NCI-H526 treated with DMSO at 0.1 percent for 48 hours (cell line): ENCODE measurements at regions not wholly inside any gene's neighbourhood (a gene's known extent, or its start where the extent isn't known, plus 50 kb on each side); places are given as distances from the start of the nearest gene placed in this dataset.

Experiments used
- DNase-seq: peaks from one replicate; lab custom pipeline; 2025; lab: John Stamatoyannopoulos, UW

DNA sequence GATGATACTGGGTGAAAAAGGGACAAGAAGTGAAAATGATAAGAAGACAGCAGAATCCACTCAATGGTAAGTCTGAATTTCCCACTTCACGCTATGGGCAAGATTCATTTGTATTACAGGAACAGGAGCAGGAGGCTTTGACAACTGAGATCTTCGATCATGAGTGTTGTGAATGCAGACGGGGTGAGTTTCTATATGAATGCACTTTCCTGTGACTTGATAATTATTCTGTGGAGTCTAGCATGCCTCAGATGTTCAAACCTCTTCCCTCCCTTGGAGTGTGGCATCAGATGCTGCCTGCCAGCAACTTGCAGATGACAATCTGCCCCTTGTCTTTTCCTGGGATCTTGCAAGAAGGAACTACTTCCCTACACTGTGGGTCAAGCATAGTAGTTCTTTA, 225.4 kb downstream of the HLX start:
- no peak for DNase-seq

GRCh38 chr1:221105578-221105977, 226.3 kb downstream of the HLX start:
- DNase-seq, result no peak

GRCh38 chr1:221106616-221107015, 227.4 kb downstream of the HLX start:
- no peak for DNase-seq

DNA sequence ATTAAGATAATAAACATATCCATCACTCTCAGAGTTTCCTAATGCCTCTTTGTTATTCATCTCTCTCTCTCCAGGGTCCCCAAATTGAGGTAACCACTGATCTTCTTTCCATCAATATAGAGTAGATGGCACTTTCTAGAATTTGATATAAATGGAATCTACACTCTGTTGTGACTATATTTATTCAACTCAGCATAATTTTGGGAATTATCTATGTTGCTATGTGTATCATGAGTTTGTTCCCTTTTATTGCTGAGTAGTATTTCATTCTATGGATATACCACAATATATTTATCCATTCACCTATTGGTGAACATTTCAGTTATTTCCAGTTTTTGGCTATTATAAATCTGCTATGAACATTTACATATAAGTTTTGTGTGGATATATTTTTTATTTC, 230.7 kb downstream of the HLX start:
- DNase-seq, result no peak

DNA sequence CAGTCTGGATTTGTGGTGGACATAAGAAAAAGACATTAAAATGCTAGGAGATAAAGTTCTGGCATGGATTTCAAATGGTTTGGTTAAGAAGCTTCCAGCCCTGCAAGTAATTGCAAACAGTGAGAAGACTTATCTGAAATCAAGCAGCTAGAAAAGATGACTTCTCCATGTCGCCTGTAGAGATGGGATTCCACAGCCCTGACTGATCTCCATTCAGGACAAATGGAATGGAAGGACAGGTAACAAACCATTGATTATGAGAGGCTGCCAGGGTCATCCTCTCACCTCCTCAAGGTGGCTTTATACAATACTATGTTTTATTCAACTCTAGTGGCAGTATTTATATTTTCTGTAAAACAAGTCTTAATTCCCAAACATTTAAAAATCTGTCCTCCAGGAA, 237.9 kb downstream of the HLX start:
- DNase-seq, result no peak

- DNase-seq, result no peak
These were observed 238.3 kb downstream of the HLX start for GRCh38 chr1:221117548-221117951.

DNA sequence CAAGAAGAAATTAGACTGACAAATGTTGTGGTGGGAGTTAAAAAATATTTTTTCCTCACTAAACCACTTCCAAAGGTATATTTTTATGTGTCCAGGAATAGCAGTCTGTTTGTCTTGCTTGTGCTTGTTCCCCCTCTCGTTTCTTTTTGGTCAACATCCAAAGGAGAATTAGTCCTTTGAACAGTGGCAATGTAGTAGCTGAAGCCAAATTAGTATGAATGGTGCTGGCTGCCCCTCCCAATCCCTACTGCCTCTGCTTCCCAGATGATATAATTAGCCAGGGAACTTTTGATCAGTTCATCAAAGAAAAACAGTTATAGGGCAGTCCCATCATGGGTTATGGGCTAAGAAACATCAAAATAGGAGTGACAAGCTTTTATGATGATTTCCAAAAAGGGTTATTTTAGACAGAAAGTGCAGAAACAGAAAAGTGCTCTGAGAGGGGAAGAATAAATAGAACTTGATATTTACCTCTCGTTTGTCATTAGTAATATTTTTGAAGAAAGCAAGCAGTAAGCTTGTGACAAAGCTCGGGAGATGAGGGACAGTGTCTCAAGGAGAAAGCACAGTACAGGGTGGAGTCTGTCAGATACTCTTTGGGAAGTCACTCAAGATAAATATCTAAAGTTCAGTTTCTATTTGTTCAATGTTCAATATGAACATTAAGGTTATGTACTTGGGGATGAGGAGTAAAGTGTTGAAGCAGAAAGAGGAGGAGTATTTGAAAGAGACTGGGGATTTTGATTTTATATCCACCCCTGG, 239.1 kb downstream of the HLX start:
- no peak for DNase-seq

DNA sequence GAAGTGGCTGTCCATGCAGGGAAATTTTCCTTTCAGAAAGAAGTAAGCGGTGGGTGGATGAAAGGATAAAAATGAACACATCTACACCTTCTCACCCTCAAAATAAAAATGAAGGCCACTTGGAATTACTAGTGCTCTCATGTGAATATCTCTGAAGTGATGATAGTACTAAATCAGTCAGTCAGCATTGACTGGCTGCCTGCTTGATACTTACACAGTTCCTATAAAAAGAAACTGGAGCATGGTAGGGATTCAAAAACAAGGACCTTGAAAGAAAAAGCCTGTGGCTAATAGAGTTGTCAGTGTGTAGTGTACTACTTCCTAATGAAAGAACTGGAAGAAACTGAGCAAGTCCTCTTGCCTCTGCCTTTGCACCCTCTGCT, 239.7 kb downstream of the HLX start:
- no peak for DNase-seq

DNA sequence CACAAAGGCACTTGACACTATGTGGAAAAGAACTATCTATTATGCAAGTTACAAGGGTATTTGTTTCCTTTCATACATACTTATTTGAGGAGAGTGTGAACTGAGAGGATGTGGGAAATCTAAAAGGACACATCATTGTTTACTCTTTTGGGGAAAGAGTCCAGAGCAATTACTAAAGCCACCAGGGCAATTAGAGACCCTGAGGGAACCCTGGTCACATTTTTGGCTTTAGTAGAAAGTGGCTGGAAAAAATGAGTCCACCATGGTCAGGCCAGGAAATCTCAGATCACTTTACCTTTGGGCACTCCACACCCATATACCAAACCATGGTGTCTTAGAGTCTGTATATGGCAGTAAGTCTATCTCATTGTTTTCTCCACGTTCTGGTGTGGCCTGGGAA, 243.3 kb downstream of the HLX start:
- DNase-seq, result no peak

DNA sequence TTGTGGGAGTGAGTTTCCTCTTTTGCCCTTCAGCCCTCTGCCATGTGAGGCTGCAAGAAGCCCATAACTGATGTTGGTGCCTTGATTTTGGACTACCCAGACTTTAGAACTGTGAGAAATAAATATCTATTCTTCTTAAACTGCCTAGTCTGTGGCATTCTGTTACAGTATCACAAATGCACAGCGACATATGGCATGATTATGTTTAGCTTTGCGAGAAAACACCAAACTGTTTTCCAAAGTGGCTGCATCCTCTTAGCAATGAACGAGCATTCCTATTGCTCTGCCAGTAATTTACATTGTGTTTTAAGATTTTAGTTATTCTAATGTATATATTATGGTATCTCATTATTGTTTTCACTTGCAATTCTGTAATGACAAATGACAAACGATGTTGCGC, 246.7 kb downstream of the HLX start:
- no peak for DNase-seq

GRCh38 chr1:221137666-221138065, 258.4 kb downstream of the HLX start:
- DNase-seq, result no peak

DNA sequence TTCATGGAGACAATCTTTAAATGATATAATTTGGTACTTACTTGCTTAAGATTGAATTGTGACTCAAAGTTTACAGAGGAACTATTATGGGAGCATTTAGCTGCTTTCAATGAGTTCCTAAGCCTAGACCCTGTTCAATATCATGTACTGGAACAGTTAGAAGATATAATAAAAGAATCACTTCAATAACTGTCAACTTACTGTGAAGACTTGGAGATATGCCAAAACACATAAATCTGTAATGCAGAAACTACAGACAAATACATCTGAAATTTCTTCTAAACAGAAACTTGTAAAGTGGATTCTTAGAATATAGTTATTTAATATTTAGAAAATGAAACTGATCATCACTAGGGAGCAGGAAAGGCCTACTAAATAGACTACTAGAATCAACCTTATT, 259.3 kb downstream of the HLX start:
- no peak for DNase-seq

DNA sequence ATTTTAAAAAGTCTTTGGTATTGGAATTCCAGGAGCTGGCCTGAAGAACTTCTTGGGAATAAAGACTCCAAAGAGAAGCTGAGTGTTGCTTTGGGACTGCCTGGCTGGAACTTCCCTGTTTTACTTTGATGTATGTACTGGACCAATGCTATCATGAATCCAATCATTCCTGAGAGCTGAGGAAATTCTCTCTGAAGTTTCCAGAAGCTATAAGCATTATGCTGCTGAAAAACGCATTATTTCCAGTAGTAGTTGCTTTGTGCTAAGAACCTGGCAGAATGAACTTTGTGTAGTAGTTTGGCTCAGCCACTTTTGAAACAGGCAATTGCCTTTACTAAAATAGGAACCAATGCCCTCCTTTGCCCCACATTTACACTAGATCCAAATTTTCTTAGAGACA, 260.7 kb downstream of the HLX start:
- DNase-seq, result no peak

DNA sequence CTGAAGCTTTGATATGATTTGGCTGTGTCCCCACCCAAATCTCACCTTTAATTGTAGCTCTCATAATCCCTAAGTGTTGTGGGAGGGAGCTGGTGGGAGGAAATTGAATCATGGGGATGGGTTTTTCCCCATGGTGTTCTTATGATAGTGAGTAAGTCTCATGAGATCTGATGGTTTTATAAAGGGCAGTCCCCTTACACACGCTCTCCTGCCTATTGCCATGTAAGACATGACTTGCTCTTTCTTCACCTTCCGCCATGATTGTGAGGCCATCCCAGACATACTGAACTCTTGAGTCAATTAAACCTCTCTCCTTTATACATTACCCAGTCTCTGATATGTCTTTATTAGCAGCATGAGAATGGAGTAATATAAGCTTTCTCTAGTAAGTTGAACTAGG, 261.9 kb downstream of the HLX start:
- no peak for DNase-seq

- no peak for DNase-seq
These were observed 262.5 kb downstream of the HLX start for GRCh38 chr1:221141606-221142285.

GRCh38 chr1:221148660-221149059, 269.4 kb downstream of the HLX start:
- no peak for DNase-seq

DNA sequence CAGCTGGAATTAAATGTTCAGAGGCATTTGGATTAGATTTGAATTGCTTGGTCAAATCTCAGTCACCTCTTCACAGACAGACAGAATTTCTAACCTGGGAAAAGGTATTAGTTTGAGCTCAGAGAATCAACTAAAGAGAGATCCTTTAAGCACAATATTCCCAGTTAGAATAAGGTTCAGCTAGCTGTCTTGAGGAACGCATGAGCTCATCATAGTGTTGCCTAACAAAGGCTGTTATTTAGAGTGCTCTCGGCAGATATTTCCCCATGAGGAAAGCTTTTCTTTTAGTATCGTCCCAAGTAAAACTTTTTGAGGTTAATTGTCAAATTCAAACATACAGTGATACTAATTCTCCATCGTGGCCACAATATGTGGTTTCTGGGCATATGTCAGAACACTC, 269.9 kb downstream of the HLX start:
- DNase-seq, result no peak

- DNase-seq, result no peak
These were observed 270.4 kb downstream of the HLX start for GRCh38 chr1:221149555-221150075.

GRCh38 chr1:221150996-221151395, 271.8 kb downstream of the HLX start:
- DNase-seq, result no peak

DNA sequence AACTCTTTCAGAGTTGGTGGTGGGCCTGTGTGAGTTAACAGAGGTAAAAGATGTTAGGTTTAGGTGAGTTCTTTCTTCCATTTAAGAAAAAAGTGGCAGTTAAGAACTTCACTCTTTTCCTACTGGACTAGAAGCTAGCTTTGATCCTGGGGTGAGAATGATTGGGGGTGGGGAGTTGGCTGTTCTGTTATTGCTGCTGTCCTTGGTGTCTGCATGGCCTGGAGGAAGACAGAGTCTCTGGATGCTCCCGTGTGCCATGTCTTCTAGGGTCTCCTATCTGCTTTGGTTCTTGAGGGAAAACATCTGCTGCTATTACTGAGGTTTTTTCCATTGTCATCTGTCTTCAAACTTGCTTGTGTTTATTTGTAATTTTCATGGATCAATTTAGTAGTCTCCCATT, 275.7 kb downstream of the HLX start:
- no peak for DNase-seq

DNA sequence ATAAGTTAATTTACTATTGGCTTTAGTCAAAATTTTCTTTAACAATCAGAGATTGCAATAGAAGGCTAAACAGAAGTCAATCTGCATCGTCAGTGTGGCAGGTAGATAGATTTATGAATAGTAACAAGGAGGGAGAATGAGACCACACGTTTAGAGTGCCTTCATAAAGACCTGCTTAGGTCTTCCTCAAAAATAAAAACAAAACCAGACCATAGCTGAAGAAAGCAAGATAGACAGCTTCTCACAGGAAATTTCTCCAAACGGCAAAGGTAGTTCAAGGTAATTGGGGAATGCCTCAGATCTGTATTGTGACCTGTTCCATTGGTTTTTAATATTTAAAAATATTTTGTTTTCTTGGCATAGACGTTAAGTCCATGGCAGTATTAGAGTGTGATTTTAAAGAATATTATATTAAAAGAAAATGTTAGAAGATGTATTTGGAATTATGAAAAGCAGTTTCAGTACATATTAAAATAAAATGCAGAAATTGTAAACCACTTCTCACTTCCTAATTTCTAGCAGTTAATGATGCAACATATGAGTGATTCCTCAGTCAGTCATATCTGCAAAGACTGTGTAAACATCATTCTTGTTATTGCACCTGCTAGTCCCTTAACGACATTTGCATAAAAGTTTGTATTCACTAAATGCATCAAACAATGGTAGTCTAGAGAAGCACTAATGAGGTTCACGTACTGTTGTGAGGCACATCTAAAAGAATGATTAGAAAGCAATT, 278.0 kb downstream of the HLX start:
- DNase-seq, result peak; percentile 5

DNA sequence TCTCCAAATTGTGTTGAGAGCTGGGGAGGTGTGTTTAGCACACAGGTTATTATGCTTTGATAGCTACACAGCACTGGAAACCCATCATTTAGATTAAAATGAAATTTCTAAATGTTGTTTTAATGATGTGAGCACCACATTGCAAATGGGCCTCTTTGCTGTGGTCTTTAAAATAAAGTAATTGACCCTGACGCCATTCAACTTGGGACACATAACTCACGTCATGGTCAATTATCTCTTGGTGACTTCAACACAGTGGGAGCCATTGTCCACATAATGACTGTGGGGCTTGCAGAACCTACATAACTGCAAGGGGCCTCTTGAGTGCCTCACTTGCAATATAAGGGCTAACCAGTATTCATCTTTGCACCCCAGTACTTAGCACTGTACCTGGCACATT, 280.4 kb downstream of the HLX start:
- no peak for DNase-seq

DNA sequence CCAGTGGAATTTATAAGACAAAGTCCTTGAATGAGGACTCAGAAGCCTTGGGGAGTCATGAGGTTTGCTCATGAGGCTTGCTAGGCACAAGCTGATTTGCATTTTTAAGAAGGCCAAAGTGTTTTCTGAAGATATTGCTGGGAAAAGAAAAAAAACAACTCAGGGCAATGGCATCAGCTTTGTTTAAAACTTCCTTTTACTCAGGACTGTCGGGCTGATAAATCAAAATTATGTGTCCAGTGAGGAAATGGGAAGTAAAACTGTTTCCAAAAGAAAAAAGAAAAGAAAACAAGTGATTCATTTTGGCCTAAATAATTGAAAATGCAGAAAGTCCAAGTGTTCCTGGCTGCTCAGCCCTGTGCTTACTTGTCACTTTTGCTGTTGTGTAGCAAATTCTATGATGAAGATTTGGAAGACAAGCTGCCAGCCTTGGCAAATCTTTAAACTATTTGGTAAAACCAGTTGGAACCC, 282.4 kb downstream of the HLX start:
- no peak for DNase-seq
